Smooth muscle cell (in vitro differentiated cells): ENCODE measurements at regions not wholly inside any gene's neighbourhood (a gene's known extent, or its start where the extent isn't known, plus 50 kb on each side); places are given as distances from the start of the nearest gene placed in this dataset.

Experiments
- DNase-seq: peaks from one replicate; lab custom pipeline; 2025; ENCODE audit not compliant: unreplicated experiment; lab: John Stamatoyannopoulos, UW
- H2AFZ ChIP-seq: fragments of 200-600 bp; sonication (generic); 2 replicates; pipeline ENCODE4 v1.6.0; 2016; ENCODE audit warnings: antibody characterized with exemption, low read depth, mild to moderate bottlenecking
- H3F3A ChIP-seq: fragments of 200-600 bp; sonication (generic); 2 replicates; pipeline ENCODE4 v1.6.0; 2017; ENCODE audit warnings: antibody characterized with exemption, low read depth
- H3K27ac ChIP-seq: fragments of 200-600 bp; sonication (generic); 2 replicates; pipeline ENCODE4 v1.5.1; 2016; ENCODE audit warnings: low read depth, mild to moderate bottlenecking
- H3K27me3 ChIP-seq: fragments of 200-600 bp; sonication (generic); 2 replicates; pipeline ENCODE4 v1.6.1; 2016; ENCODE audit warnings: low read depth, mild to moderate bottlenecking
- H3K36me3 ChIP-seq: fragments of 200-600 bp; sonication (generic); 2 replicates; pipeline ENCODE4 v1.5.1; 2016; ENCODE audit warnings: low read depth
- H3K4me1 ChIP-seq: fragments of 200-600 bp; sonication (generic); 2 replicates; pipeline ENCODE4 v1.5.1; 2016; ENCODE audit warnings: low read depth
- H3K4me2 ChIP-seq: fragments of 200-600 bp; sonication (generic); 2 replicates; pipeline ENCODE4 v1.6.0; 2016; ENCODE audit warnings: mild to moderate bottlenecking
- H3K4me3 ChIP-seq: fragments of 200-600 bp; sonication (generic); 2 replicates; pipeline ENCODE4 v1.5.1; 2016; ENCODE audit warnings: mild to moderate bottlenecking
- H3K79me2 ChIP-seq: fragments of 200-600 bp; sonication (generic); 2 replicates; pipeline ENCODE4 v1.6.0; 2016; ENCODE audit warnings: low read depth, mild to moderate bottlenecking
- H3K9ac ChIP-seq: fragments of 200-600 bp; sonication (generic); 2 replicates; pipeline ENCODE4 v1.6.0; 2016; ENCODE audit warnings: low read depth
- H3K9me3 ChIP-seq: fragments of 200-600 bp; sonication (generic); replicated peaks from 2 replicates; pipeline ENCODE4 v1.5.1; 2016; ENCODE audit warnings: low read depth
- H4K20me1 ChIP-seq: fragments of 200-600 bp; sonication (generic); 2 replicates; pipeline ENCODE4 v1.6.0; 2016; ENCODE audit warnings: low read depth
- WGBS: methylation state at CpG from one replicate; pipeline ENCODE4 v1.1.7; 2016; ENCODE audit warnings: low lambda C conversion rate; 5-methylcytosine and 5-hydroxymethylcytosine counted together
- TF ChIP-seq, protein P1 (sequence below): fragments of 200-600 bp; sonication (generic); IDR thresholded peaks from 2 replicates; pipeline ENCODE4 v1.5.1; 2017; ENCODE audit warnings: borderline replicate concordance, mild to moderate bottlenecking, antibody characterized with exemption; ENCODE audit not compliant: insufficient read depth, poor library complexity, severe bottlenecking

DNA sequence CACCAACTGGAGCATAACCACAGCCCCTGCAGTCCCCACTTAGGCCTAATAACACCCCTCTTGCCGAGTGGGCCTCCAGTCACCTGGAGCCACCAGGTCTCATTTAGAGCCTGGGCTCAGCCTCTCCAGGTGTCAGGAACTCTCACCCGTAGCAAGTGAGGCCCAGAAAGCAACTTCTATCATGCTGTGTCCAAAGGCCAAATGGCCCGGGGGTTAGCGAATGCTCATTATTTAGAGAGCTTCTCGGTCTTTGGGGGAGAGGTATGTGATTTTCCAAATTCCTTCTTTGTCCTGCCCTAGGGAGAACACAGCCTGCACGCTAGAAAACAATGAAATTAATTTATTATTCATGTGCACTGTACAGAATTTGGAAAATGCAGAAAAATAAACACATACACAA is 109.9 kb upstream of the PTPRM start:
- no peak overlapping the region for H3K4me2 ChIP-seq
- DNase-seq: no peak
- WGBS: 80% methylated on average over 6 of the region's 6 CpGs

GRCh38 chr18:7458884-7459283 is 108.2 kb upstream of the PTPRM start:
- no peak for DNase-seq
- Histone ChIP-seq H3K4me2 (no peak overlapping the region), H2AFZ (no peak overlapping the region), H4K20me1 (no peaks in the 10 kb centered on the region), H3K27me3 (no peaks in the 10 kb centered on the region), H3K4me3 (no peak overlapping the region), H3K79me2 (no peaks in the 10 kb centered on the region), H3K27ac (no peak overlapping the region), H3F3A (no peaks in the 10 kb centered on the region), H3K36me3 (no peaks in the 10 kb centered on the region), H3K9ac (no peak overlapping the region), H3K4me1 (peaks cover 7% of the 10 kb centered on the region), H3K9me3 (no peaks in the 10 kb centered on the region)
- TF ChIP-seq, protein P1, sequence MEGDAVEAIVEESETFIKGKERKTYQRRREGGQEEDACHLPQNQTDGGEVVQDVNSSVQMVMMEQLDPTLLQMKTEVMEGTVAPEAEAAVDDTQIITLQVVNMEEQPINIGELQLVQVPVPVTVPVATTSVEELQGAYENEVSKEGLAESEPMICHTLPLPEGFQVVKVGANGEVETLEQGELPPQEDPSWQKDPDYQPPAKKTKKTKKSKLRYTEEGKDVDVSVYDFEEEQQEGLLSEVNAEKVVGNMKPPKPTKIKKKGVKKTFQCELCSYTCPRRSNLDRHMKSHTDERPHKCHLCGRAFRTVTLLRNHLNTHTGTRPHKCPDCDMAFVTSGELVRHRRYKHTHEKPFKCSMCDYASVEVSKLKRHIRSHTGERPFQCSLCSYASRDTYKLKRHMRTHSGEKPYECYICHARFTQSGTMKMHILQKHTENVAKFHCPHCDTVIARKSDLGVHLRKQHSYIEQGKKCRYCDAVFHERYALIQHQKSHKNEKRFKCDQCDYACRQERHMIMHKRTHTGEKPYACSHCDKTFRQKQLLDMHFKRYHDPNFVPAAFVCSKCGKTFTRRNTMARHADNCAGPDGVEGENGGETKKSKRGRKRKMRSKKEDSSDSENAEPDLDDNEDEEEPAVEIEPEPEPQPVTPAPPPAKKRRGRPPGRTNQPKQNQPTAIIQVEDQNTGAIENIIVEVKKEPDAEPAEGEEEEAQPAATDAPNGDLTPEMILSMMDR: no peak
- WGBS: 83% methylated on average over 1 of the region's 1 CpG

More for the DNA sequence above, 109.9 kb upstream of the PTPRM start:
- Histone ChIP-seq H3K79me2 (no peaks in the 10 kb centered on the region), H3K9ac (no peak overlapping the region), H4K20me1 (no peaks in the 10 kb centered on the region), H3K9me3 (no peaks in the 10 kb centered on the region), H3K4me1 (peaks cover 7% of the 10 kb centered on the region), H3K27me3 (no peaks in the 10 kb centered on the region), H3F3A (no peaks in the 10 kb centered on the region), H3K4me3 (no peak overlapping the region), H3K36me3 (no peaks in the 10 kb centered on the region), H3K27ac (no peak overlapping the region), H2AFZ (no peak overlapping the region)
- TF ChIP-seq, protein P1: no peak

GRCh38 chr18:7459851-7460770 is 107.0 kb upstream of the PTPRM start:
- peaks cover 7% of the 10 kb centered on the region for H3K4me1 ChIP-seq
- no peak overlapping the region for H3K9ac ChIP-seq
- H3K9me3 ChIP-seq: no peaks in the 10 kb centered on the region
- H4K20me1 ChIP-seq: no peaks in the 10 kb centered on the region
- H2AFZ ChIP-seq: no peak overlapping the region
- H3F3A ChIP-seq: no peaks in the 10 kb centered on the region
- no peak overlapping the region for H3K27ac ChIP-seq
- H3K4me3 ChIP-seq: no peak overlapping the region
- no peaks in the 10 kb centered on the region for H3K27me3 ChIP-seq
- no peaks in the 10 kb centered on the region for H3K79me2 ChIP-seq
- no peaks in the 10 kb centered on the region for H3K36me3 ChIP-seq
- no peak overlapping the region for H3K4me2 ChIP-seq
- TF ChIP-seq, protein P1: no peak
- 91% methylated on average over 25 of the region's 25 CpGs for WGBS
- DNase-seq: no peak
